Mucosa of descending colon (tissue), 3 donors: ENCODE measurements at regions not wholly inside any gene's neighbourhood (a gene's known extent, or its start where the extent isn't known, plus 50 kb on each side); places are given as distances from the start of the nearest gene placed in this dataset.
"Not testable (repeated sequence)": the region's sequence is repeated elsewhere in the genome, so short reads cannot be mapped to it uniquely, and the experiment has no call there.

Source experiments
- ATAC-seq: fragments of 200-7000 bp; cut with Tn5 transposase; one replicate; pipeline ENCODE4 v1.9.1; 2020; ENCODE audit warnings: mild to moderate bottlenecking, moderate library complexity
- DNase-seq, 3 donors: peaks; one replicate each; pipeline ENCODE4 v3.0.0-alpha.2; 2020
- H3K36me3 ChIP-seq: fragments of 200-600 bp; one replicate; pipeline ENCODE4 v1.8.0; 2021; ENCODE audit warnings: low read depth, mild to moderate bottlenecking
- H3K4me1 ChIP-seq: fragments of 200-600 bp; one replicate; pipeline ENCODE4 v1.8.0; 2021; ENCODE audit warnings: low read depth, mild to moderate bottlenecking
- H3K4me3 ChIP-seq: fragments of 200-600 bp; one replicate; pipeline ENCODE4 v1.8.0; 2021; ENCODE audit warnings: mild to moderate bottlenecking
- H3K9me3 ChIP-seq: fragments of 200-600 bp; one replicate; pipeline ENCODE4 v1.8.0; 2021; ENCODE audit warnings: mild to moderate bottlenecking
- intact Hi-C, 2 donors: fragments of 100-400 bp; cut with DNase I in 1 of 2; cut with micrococcal nuclease in 1 of 2; formaldehyde crosslinking; loops; one replicate each; pipeline versions ENCODE4 v1.11.0 to v1.11.1; 2022; cut with DNase I, micrococcal nuclease
- TF ChIP-seq, protein P1 (sequence below): fragments of 200-600 bp; IDR thresholded peaks from one replicate; pipeline ENCODE4 v1.8.0; 2022; ENCODE audit warnings: antibody characterized with exemption, mild to moderate bottlenecking
- donor health status: DM: no; HTN: no; CAD: no; lungs with moderate emphysema.
- donor health status: DM: no; HTN: no; CAD: no.
- donor health status: DM: no; HTN: yes; CAD: no.

DNA sequence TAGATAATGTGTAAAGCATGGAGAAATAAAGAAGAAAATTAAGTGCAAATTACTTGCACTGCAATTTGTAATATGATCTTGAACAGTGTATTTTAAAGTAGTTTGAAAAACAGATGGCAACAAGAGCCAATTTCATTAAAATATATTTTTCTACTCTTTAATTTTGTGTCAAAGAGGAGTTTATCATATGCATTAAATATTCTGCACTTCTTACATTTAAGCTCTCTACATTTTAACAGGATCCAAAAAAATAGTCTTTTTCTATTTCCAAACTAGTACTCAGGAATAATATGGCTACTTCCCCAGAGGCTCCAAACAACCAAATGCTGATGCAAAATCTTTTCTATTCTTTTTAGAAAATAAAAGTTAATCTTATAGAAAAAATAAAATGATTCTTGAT lies 1221.5 kb downstream of the FSCB start:
- no peaks in the 10 kb centered on the region for H3K4me1 ChIP-seq
- intact Hi-C loops, result no loop called here
- no peaks in the 10 kb centered on the region for H3K36me3 ChIP-seq
- no peaks in the 10 kb centered on the region for H3K9me3 ChIP-seq
- ATAC-seq (no peak), DNase-seq (no peak)
- TF ChIP-seq, protein P1, sequence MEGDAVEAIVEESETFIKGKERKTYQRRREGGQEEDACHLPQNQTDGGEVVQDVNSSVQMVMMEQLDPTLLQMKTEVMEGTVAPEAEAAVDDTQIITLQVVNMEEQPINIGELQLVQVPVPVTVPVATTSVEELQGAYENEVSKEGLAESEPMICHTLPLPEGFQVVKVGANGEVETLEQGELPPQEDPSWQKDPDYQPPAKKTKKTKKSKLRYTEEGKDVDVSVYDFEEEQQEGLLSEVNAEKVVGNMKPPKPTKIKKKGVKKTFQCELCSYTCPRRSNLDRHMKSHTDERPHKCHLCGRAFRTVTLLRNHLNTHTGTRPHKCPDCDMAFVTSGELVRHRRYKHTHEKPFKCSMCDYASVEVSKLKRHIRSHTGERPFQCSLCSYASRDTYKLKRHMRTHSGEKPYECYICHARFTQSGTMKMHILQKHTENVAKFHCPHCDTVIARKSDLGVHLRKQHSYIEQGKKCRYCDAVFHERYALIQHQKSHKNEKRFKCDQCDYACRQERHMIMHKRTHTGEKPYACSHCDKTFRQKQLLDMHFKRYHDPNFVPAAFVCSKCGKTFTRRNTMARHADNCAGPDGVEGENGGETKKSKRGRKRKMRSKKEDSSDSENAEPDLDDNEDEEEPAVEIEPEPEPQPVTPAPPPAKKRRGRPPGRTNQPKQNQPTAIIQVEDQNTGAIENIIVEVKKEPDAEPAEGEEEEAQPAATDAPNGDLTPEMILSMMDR, result no peak
- H3K4me3 ChIP-seq, result no peak overlapping the region

DNA sequence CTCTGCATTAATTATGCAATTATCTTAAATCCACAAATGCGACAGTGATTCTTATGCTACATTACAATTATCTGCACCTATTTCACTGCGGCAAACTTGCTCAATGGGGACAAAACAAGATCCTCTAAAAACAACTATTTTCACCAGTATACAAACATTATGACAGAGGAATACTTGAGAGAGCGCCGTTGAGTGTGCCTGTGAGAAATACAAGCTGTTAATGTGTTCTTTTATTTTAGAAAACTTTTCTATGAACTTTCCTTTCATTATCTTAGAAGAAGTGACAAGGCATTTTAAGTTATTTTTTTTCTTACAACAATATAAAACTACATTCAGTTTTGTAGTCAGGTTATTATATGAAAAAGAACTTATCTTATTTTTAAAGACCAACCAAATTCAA lies 1247.0 kb downstream of the FSCB start:
- no peak for ATAC-seq
- TF ChIP-seq, protein P1, result no peak
- Histone ChIP-seq H3K9me3 (no peaks in the 10 kb centered on the region), H3K36me3 (no peaks in the 10 kb centered on the region), H3K4me1 (no peaks in the 10 kb centered on the region), H3K4me3 (no peak overlapping the region)
- DNase-seq, result no peak
- intact Hi-C loops, result no loop called here

DNA sequence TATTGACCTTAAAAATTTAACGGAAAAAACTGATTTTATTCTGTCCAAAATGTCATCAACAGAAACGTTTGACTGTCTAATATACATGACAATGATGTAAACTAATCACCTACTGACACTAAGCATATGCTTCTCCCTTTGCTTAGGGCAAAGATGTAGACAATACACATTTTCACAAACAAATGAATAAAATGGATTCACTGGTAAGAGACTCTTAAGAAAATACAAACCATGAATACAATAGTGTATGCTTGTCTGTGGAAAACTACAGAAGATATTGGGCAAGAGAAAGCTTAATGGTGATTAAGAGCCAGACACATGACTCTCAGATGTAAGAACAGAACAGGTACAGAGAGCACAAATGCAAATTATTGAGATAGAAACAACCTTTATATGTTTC lies 1248.7 kb downstream of the FSCB start:
- ATAC-seq (no peak), DNase-seq (no peak)
- no peaks in the 10 kb centered on the region for H3K4me1 ChIP-seq
- H3K36me3 ChIP-seq, result no peaks in the 10 kb centered on the region
- H3K9me3 ChIP-seq, result no peaks in the 10 kb centered on the region
- intact Hi-C loops, result no loop called here
- TF ChIP-seq, protein P1, result no peak
- H3K4me3 ChIP-seq, result no peak overlapping the region

DNA sequence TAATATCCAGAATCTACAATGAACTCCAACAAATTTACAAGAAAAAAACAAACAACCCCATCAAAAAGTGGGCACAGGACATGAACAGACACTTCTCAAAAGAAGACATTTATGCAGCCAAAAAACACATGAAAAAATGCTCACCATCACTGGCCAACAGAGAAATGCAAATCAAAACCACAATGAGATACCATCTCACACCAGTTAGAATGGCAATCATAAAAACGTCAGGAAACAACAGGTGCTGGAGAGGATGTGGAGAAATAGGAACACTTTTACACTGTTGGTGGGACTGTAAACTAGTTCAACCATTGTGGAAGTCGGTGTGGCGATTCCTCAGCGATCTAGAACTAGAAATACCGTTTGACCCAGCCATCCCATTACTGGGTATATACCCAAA lies 1250.1 kb downstream of the FSCB start:
- intact Hi-C loops, H3K36me3 ChIP-seq, H3K4me3 ChIP-seq, H3K4me1 ChIP-seq, ATAC-seq, DNase-seq, H3K9me3 ChIP-seq: not testable (repeated sequence)

DNA sequence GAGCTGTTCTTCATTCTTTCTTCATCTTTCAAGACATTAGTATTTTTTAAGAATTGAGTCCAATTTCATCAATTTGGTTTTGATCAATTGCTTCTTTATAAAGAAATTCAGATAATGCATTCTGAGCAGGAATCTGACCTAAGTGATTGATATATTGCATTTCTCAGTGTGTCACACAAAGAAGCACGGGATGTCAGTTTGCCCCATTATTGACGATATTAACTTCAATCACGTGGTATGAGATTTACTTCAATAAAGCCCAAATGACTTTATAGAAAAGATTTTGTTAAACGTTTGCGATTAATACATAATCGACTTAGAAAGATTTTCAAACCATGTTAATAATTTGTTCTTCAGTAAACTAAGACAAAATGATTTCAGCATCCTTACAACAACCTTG lies 1254.2 kb downstream of the FSCB start:
- intact Hi-C loops, result no loop called here
- no peak for ATAC-seq
- no peaks in the 10 kb centered on the region for H3K4me1 ChIP-seq
- H3K4me3 ChIP-seq, result no peak overlapping the region
- DNase-seq, result no peak
- H3K36me3 ChIP-seq, result no peaks in the 10 kb centered on the region
- no peaks in the 10 kb centered on the region for H3K9me3 ChIP-seq
- TF ChIP-seq, protein P1, result no peak

DNA sequence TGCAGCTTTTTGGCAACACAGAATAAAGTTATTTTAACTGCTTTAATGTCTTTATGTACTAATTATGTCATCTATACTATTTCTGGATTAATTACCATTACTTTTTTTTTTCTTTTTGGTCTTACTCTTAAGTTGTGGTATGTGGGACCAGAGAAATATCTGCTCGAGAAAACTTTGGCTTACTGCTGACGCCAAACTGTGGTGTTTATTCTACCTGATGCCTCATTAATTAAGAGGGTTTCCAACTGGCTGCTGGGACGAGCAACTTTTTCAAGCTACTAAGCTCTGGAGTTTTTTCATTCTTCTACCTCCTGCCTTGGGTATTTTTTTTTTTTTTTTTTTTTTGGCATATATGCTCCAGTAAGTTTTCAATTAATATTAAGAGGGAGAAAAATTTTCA lies 1257.5 kb downstream of the FSCB start:
- TF ChIP-seq, protein P1, result no peak
- Histone ChIP-seq H3K4me3 (no peak overlapping the region), H3K9me3 (no peaks in the 10 kb centered on the region), H3K4me1 (no peaks in the 10 kb centered on the region), H3K36me3 (no peaks in the 10 kb centered on the region)
- DNase-seq (no peak), ATAC-seq (no peak)
- intact Hi-C loops, result no loop called here
